Stimulated activated CD4-positive, alpha-beta T cell treated with anti-CD3 and anti-CD28 coated beads, Interleukin-15, amount 100 ng/mL, for 24 hours (primary cell): ENCODE measurements at regions not wholly inside any gene's neighbourhood (a gene's known extent, or its start where the extent isn't known, plus 50 kb on each side); places are given as distances from the start of the nearest gene placed in this dataset.
"Not testable (repeated sequence)": the region's sequence is repeated elsewhere in the genome, so short reads cannot be mapped to it uniquely, and the experiment has no call there.

Experiments
- DNase-seq: peaks from one replicate; pipeline ENCODE4 v3.0.0-alpha.2; 2020

DNA sequence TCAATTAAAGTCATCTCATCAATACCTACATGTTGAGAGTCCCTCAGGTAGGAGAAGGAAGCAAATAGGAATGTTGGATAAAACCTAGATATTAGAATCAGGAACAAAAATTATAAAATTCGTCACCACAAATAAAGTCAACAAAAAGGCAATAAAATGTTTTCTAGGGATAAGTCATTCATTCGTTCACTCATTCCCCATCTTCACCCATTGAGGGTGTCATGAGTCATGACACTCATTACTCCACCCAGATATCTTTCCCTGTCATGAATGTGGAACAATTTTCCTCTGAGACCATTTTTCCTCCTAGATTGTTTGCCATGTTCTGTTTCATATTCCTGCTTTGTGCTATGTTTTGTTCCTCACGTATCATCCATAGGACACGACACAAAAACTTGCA, 50.9 kb upstream of the OLIG3 start:
- no peak for DNase-seq

DNA sequence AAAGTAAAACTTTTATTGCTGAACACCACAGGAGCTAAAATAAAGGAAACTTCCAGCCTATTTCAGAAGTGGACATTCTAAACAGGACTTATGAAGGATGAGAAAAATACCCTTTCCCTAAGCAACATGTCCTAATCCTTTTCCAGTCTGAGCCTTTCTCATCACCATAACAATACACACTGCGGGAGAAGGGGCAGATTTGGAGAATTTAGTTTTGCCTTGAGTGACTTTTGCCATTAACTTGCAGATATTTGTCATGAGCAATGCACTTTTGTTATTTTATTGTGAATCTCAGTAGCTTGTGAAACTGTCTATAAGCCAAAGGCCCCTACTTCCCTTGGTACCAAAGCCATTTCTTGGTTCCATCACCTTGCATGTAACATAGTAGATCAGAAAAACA, 53.0 kb upstream of the OLIG3 start:
- DNase-seq: no peak

DNA sequence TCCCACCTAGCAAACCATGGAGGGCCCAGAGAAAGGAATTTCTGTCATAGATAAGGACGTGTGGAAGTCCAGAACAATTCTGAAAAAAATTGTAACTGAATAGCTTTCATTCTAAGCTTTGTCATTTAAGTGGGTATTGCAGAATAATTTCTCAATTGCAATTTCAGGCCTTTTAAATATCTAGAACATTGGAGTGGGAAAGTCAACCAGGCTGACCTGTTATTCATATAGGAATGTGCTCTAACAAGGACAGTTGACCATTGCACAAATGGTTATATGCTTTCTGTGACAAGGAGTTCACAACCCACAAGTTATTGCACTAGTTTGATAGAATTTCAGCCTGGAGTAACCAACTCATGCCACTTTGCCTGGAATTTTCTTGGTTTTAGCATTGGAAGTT, 53.4 kb upstream of the OLIG3 start:
- no peak for DNase-seq

DNA sequence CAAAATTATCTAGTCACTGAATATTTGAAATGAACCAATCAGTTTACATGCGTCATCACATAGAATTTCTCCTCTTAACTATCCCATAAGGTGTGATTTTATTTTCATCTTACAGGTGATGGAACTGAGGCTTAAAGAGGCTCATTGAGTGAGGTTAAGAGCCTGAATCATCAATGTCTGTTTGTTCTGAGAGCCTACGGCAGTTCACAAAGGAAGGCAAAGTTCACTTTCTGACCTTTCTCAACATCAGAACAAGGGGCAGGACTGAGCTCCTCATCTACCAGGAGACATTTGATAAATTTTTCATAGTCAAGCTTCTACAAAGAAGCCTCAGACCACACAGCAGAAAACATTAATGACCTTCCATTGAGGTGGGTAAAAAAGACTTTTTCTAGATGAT, 54.9 kb upstream of the OLIG3 start:
- DNase-seq: no peak

DNA sequence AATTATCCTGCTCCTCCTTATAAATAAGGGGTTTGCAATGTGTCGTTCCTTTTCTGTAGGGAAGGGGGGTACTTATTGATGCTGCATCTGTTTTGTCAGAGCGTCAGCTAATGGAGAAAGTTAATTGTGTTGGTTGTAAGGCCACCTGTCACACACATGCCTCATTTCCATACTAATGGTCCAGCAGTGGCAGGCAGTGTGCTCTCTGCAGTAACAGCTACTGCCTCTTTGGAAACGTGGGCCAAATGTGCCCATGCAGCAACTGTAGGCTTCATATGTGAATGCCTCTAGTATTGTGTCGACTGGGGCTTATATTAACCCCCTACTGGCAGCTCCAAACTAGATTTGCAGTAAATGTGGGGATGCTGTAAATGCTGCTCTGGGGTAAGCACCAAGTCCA, 56.3 kb upstream of the OLIG3 start:
- no peak for DNase-seq

DNA sequence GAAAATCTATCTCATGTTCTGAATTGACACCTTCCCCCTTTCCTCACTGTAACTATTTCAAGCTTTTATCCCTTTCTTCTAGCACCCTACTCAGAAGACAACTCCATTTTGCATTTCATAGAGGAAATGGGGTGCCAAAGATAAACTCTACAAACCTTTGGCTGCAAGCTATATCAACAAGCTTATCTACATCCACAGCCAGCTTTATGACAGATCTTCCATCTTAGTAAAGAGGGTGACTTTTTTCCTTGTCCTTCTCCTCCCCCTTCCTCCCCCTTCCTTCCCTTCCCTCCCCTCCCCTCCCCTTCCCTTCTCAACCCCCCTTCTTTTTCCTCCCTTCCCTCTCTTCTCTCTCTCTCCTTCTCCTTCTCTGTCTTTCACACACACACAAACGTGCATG, 58.0 kb upstream of the OLIG3 start:
- DNase-seq: no peak

DNA sequence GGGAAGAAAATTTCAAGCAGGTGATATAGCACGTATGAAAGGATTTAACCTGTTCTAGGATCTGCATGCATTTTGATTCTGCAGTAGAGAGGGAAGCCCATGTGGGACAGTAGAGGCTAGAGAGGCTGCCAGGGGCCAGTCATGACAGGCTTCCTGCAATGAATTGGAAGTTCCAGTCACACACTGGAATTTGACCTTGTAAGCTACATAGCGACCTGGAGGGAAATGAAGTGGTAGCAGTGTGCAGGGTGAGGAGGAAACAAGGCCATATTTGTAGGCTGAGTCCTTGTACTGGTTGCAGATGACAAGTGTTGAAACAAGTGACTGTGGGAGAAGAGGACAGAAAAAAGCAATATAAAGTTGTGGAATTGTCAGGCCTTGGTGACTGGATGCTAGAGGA, 58.6 kb upstream of the OLIG3 start:
- DNase-seq: no peak

DNA sequence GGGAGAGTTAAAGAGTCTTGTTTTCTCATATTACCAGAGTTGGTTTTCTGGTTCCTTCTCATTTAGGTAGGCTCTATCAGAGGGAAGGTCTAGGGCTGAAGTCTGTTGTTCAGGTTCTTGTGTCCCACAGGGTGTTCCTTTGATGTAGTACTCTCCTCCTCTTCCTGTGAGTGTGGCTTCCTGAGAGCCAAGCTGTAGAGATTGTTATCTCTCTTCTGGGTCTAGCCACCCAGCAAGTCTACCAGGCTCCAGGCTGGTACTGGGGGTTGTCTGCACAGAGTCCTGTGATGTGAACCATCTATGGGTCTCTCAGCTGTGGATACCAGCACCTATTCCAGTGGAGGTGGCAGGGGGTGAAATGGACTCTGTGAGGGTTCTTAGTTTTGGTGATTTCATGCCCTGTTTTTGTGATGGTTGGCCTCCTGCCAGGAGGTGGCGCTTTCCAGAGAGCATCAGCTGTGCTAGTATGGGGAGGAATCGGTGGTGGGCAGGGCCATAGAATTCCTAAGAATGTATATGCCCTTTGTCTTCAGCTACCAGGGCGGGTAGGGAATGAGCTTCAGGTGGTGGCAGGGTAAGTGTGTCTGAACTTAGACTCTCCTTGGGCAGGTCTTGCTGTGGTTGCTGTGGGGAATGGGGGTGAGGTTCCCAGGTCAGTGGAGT, 65.5 kb upstream of the OLIG3 start:
- peak; percentile 40 for DNase-seq

DNA sequence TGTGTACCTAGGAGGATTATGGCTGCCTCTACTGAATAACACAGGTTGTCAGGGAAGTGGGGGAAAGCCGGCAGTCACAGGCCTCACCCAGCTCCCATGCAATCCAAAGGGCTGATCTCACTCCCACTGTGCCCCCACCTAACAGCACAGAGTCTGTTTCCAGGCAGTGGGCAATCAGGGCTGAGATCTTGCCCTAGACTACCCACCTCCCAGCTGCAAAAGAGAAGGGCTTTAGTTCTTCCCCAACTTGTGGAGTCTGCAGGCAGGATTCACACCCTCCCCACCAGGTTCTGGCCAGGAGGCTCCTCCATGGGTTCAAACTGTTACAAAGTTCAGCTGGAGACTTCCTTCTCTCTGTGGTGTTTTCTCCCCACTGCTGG, 66.0 kb upstream of the OLIG3 start:
- DNase-seq: no peak

DNA sequence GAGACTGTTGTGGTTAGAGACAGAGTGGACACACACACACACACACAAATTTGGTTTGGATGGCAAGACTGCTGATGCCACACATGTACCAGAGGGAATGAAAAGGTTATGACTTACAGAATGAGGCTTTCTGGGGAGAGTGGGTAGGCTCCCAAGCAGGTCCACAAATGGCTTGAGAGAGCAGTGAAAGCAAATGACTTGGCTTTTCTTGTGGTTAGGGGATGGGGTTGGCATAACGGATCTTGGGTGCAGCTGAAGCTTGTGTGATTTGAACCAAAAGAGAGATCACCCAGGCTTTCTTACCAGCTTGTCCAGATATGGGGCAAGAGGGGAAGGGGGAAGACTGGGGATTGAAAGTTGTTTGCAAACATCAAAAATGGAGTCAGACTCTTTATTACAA, 73.9 kb upstream of the OLIG3 start:
- DNase-seq: no peak

DNA sequence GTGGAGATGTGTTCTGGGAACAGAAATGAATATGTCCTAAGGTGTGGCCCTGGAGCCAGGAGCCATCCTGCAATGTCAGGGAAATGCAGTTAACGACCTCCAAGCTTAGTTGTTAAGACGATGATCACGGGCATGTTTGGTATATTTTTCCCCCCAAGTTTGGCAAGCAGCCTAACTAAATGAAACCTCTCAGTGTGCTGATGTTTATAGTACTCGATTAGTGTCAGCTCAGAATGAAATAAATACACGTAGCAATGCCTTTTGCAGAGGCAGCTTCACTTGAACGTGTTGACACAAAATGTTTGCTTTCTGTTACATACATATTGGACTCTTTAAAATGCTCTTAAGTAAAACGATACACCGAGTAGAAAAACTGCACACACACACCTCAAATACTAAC, 76.2 kb upstream of the OLIG3 start:
- DNase-seq: no peak

DNA sequence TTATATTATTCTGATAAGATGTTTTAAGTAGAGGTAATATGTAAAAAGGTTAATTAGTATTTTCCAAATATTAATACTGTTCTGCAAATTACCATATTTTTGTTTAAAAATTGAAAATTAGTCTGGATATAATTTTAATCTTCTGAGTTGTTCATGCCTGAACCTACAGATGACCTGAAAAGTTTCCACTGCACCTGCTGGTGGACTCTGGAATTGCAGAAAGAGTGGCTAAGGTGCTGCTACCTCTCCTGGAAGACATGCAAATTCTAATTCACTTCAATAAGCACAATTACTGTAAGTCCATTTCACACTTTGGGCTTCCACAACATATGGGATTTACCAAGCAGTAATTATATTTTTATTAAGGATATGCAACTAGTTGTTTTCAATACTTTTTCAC, 77.7 kb upstream of the OLIG3 start:
- DNase-seq: peak; percentile 75

DNA sequence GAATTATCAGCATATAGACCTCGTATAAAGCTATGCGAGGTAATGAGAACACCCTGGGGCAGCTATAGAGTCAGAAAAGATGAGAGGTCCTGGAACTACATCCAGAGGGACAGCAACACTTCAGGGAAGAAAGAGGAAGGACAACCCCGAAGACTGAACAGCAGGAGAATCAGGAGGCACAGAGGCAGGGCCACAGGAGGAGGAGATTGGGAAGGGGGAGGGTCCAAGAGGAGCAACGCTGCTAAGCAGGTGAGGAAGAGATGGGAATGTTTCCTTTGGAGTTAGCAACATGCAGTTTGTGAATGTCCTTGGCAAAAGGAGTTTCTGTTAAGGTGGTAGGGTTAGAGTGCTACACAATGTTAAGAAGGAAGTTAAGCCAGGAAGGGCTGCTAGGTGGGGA, 79.5 kb upstream of the OLIG3 start:
- no peak for DNase-seq

DNA sequence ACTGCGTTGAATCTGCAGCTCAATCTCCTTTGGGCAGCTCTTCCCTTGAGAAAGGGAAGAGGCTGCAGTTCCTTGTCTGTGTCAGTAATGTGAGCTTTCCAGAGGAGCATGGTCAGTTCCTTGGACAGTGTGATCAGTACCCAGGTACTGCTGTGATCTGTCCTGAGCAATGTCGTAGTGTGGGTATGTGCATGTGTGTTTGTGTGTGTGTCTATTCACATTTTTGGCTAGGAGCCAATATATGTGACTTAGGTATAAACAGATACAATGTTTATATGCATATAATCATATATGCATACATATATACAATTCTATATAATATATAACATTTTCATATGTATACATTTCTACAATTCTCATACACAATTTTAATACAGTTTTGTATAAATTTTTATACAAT, 85.4 kb upstream of the OLIG3 start:
- no peak for DNase-seq

DNA sequence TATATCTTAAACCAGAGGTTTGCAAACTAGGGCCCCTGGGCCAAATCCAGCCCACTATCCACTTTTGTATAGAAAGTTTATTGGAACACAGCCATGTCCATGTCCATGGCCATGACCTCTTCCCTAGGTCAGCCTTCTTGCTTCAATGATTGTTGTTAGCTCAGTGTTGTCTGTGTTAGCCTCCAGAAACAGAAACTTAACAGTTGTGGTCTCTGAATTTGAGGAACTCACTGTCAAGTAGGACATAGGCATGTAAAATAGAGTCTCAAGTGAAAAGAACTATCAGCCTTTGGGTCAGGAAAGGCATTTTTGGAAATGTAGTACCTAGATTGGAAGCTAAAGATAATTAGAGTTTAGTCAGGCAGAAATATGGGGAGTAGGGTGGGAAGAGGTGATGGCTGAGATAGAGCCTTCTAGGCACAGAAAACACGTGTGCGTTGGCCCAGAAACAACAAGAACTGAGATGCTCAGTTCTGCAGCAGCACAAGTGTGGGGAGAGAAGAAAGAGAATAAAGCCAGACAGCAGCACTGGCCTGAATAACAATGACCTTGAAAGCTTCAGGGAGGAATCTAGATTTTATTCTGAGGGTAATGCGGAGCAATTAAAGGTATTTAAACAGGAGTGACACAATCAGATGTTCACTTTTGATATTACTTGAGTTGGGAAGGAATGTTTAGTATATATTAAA, 87.0 kb upstream of the OLIG3 start:
- DNase-seq: no peak

DNA sequence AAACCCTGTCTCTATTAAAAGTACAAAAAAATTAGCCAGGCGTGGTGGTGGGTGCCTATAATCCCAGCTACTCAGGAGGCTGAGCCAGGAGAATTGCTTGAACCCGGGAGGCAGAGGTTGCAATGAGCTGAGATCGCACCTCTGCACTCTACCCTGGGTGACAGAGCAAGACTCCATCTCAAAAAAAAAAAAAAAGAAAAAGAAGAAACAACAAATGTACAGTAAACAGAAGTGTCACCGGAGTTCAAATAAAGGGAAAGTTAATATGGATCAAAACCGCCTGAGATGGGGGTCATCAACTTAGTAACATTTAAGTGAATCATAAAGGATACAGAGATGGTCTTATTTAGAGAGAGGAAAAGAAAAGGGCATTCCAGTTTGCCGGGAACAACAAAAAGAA, 89.3 kb upstream of the OLIG3 start:
- DNase-seq: not testable (repeated sequence)

DNA sequence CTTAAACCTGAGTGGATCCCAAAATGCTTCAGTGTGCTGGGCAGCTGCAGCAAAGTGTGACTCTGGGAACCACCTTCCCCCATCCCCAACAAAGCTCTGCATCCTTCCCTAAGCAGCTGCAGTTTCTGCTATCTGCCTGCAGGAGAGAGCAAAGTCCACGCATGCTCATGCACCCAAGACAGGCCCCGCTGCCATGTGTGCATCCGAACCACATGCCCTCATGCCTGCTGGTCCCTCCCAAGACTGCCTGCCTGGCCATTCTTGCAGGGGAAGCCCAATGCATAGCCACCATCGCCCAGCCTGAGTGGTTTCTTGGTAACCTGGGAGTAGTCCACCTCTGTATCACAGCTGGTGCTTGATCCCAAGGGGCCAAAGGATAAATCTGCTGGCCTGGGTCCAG, 94.3 kb upstream of the OLIG3 start:
- no peak for DNase-seq

DNA sequence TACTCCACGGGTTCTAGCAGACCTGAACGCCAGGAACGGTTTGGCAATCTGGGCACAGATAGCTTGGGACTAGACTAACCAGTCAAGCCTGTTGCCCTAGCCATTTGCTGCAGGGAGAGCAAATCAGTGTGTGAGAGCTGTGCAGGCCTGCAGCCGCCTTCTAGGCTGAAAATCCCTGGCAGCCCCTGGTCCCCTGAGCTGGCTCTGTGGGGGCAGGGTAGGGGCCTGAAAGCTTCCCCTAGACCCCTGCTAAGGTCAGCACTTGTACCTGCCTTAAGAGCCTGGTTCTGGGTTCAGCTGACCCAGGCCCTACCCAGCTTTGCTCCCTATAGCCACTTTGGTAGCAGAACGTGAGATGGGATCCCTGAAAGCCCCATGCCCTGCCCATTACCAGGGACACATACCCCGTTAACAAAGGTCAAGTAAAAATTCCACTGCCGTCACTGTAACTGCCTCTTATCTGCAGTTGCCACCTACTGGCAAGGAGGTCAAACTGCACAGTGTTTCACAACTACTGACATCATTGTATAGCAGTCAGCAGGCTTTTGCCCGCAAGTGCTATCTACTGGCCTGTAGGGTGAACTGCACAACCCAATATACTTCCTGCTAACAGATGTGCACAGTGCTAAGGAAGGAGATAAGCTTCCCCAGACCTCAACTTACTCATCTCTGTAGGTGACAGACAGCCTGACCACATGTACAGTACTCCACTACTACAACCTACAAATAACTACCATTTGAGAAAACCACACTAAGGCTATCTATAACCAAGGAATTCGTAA, 95.1 kb upstream of the OLIG3 start:
- DNase-seq: peak; percentile 62

DNA sequence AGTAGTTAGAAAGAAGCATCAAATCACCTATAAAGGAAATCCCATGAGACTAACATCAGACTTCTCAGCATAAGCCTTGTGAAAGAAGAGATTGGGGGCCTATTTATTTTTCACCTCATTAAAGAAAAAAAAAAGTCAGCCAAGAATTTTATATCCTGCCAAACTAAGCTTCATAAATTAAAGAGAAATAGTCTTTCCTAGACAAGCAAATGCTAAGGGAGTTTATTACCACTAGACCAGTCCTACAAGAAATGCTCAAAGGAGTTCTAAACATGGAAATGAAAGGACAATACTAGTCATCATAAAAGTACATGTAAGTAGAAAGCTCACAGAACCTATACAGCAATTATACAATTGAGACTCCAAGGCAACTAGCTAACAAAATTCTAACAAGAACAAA, 96.5 kb upstream of the OLIG3 start:
- DNase-seq: no peak

DNA sequence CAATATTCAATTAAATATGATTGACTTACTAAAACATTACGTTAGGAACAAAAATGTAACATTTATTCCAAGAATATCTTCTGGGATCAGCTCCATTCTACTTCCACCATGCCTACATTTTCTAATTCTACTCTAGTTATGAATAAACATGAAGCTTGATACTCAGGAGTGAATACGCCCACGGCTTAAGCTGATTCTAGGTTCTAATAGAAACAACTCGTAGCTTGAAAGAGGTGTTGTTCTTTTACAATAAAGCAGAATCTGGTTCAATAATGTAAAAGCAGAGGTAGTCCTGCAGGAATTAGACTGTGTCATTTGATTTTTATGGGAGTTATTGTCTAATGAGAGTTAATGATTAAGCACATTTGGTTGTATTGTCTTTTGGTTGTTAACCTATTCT, 107.3 kb upstream of the OLIG3 start:
- no peak for DNase-seq

DNA sequence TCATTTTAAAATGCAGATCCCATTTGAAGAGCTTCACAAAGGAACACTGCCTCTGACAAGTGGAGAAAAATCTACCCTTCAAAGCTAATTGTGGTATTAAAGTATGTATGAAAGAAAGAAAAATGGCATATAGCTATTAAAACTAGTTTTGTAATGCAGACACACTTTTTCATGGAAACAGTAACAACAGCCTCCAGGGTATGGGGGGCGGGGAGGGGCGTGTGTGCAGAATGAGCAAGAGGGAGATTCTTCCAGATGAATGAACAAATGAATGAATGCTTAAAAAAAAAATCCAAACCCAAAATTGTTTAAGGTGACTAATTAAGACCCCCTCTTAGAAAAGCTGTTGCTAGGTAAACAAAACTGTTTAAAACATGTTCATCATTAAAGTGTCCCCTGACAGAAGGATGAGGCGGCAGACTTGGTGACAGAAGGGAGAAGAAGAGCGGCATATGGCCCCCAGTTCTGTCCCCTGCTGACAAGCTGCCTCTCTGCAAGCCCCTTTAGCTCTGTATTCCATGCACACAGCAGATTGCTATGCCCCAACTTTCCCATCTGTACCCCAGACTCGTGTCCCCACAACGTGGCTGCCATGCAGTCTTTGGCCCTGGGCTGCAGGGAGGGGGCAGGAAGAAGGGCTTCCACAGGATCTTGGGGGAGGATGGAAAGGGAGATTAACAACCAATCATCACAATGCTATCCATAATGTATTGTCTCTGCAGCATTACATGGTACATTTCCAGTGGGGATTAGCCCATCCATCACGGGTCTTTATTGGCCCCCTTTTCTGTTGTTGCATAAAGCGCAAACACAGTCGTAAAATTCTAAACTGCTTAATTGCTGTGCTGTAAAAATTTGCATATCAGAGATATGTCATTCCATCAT, 108.4 kb upstream of the OLIG3 start:
- DNase-seq: no peak

DNA sequence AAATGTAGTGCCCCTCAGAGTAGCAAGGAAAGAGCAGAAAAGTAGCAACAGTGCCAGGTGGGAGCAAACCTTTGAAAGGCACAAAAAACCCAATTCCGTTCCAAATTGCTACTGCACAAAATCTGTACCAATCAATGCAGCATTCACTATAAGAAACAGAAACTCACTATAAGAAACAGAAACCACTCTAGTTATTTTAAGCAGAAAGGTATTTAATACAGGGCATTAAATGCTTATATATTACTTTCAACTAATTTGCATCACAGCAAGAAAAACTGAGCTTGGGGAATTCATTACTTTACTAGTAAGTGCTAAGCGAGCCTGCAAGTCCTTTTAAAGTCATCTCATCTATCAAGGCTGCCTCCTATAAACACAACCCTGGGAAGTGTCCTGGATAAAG, 116.5 kb upstream of the OLIG3 start:
- no peak for DNase-seq

DNA sequence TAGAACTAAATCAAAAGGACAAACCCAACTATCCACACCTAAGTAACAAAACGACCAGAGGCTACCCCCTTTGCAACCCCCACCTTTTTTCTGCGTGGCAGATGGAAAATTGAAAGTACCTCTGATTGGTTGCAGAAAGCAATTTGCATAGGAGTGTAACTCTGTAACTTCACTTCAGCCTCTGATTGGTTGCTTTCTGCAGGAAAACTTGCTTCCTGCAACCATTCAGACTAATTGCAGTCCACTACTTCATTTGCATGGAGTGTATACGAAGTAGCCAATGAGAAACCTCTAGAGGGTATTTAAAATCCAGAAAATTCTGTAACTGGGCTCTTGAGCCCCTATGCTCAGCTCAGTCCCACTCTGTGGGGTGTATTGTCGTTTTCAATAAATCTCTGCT, 129.1 kb upstream of the OLIG3 start:
- no peak for DNase-seq
